Stimulated activated CD8-positive, alpha-beta memory T cell treated with anti-CD3 and anti-CD28 coated beads, Interleukin-15, amount 100 ng/mL, for 1 hour (primary cell): ENCODE measurements at regions not wholly inside any gene's neighbourhood (a gene's known extent, or its start where the extent isn't known, plus 50 kb on each side); places are given as distances from the start of the nearest gene placed in this dataset.
"Not testable (repeated sequence)": the region's sequence is repeated elsewhere in the genome, so short reads cannot be mapped to it uniquely, and the experiment has no call there.

Experiments
- DNase-seq: peaks from one replicate; pipeline ENCODE4 v3.0.0-alpha.2; 2020; ENCODE audit warnings: low read depth

DNA sequence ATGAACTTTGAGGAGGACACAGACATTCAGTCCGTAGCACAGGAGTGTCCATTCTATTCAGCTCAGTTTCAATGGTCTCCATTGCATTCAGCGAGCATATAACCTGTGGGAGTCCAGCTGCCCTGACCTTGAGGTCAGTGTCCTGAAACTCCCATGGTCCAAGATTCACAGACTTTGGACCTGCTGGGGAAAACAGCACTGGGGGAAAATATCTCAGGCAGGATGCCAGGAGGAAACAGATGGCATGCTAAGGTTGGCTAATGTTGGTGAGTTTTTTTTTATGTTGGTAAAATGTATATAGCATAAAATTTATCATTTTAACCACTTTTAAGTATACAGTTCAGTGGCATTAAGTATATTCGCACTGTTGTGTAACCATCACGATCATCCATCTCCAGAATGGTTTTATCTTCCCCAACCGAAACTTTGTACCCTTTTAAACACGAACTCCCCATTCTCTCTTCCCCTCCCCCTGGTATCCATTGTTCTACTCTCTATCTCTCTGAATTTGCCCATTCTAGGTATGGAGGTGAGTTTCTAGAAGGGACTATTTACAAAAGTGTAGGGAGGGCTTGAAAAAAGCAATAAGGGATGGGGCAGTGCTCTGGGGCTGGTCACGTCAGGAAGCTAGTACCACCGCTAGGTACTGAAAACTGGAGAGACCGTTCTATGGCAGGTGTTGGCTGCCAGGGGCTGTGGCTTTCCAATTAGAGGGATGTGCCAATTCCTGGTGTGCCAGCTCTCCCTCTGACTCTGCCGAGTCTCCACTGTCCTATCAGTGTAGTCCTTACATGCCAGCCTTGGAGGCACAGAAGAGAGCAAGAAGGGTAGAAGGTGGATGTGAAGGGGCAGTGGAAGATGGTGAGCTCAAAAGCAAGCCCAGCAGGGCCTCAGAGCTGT, 85.3 kb downstream of the FOXD2 start:
- no peak for DNase-seq

DNA sequence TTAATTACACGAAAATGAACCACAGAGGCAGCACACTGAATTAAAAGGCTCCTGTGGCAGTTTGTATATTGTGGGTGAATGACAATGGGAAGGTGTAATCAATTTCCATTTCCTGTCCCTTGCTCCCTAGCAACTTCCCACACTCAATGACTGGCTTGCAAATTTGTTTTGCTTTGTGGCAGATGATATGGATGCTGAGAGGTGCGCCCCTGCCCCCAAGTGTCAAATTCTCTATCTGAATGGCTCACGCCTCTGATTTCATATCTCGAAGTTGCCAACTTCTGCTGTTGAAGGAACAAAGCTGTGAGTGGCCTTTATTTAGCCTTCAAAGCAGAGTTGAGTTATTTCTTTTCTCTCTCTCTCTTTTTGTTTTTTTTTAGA, 86.0 kb downstream of the FOXD2 start:
- DNase-seq, result no peak

DNA sequence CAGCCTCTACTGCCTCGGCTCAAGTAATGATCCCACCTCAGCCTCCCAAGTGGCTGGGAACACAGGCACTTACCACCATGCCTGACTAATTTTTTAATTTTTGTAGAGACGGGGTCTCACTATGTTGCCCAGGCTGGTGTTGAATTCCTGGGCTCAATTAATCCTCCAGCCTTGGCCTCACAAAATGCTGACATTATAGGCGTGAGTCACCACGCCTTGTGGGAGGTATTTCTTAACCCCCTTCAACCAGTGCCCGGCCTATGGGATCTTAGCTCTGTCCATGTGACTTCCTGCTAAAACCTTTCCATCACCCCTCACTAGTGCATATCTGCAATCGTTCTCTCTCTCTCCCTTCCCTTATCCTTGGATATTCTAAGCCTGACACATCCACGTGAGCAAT, 86.4 kb downstream of the FOXD2 start:
- DNase-seq, result no peak

DNA sequence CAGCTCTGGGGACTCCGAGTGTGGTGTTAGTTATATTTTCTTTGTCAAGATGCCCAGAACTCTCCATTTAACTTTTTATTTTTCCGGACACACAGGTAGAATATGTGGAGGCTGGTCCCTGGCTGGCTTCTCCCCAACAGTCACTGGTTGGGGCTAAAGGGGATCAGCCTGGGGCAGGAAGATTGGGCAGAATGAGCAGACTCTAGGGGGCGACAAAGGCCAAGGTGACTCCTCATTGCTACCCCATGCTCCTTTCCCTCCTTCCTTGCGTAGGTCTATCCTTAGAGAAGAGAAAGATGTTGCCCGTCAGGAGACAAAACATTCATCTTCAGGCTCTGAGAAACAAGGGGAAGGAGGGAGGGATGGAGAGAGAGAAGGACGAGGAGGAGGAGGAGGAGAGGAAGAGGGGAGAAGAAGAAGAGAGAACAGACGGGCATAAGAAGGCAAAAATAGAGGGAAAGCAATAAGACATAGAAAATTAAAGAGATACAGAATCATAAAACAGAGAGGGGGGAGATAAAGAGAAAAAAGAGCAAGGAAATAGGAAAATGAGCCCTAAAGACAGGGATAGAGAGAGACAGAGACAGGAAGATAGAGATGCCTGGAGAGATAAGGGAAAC, 89.9 kb downstream of the FOXD2 start:
- no peak for DNase-seq

DNA sequence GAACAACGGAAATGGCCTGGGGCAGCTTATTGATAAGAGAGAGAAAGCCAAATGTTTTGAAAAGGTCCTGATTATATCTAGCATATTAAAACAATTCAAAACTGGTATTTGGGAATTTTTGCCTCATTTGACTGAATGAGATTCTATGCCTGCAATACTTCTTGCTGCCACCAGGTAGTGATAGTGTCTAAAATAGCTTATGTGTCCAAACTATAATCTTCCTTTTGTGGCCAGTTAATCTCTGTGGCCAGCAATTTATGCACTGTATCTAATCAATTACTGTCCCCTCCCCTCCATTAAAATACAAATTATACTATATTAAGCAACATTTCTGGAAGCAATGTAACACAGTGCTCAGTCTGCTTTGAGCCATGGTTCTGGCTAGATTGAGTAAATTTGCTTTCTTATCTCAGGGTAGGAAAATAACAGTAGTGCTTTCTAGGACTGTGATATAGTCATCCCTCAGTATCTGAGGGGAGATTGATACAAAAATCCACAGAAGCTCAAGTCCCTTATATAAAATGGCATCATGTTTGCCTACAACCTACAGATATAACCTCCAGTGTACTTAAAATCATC, 91.8 kb downstream of the FOXD2 start:
- no peak for DNase-seq

DNA sequence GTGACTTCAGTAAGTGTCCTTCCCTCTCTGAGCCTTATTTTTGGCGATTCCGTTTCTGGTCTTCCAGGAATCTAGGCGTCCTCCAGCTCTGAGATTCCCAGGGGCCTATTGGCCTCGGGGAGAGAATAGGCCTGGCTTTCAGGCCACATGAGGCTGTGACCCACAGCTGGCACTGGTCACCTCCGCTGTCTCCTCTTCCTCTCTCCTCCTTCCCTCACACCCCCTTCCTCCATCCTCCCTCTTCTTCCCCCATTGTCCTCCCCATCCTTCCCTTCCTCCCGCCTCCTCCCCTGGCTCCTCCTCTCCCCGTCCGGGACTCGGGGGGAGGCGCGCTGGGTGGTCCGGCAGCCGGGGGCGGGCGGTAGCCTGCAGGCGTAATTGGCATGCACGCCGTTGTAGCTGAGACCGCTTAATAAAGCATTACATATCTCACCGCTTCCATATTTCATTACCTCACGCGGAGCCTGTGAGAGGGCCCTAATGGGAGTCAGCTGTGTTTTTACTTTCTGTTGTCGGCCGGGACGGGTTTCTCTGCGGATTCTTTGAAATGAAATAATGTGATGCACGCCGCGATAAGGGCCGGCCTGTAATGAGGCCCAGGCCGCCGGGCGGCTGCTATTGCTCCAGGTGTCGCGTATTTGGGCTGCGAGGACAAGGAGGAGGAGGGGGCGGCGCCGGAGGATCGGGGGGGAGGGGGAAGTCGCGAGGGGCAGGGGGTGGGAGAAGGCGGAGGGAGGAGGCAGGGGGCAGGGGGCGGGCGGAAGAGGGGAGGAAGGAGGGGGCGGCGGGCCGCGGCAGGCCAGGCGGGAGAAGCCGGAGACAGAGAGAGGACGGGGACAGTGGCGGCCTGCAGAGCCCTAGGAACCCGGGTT, 95.3 kb downstream of the FOXD2 start:
- DNase-seq, result no peak

DNA sequence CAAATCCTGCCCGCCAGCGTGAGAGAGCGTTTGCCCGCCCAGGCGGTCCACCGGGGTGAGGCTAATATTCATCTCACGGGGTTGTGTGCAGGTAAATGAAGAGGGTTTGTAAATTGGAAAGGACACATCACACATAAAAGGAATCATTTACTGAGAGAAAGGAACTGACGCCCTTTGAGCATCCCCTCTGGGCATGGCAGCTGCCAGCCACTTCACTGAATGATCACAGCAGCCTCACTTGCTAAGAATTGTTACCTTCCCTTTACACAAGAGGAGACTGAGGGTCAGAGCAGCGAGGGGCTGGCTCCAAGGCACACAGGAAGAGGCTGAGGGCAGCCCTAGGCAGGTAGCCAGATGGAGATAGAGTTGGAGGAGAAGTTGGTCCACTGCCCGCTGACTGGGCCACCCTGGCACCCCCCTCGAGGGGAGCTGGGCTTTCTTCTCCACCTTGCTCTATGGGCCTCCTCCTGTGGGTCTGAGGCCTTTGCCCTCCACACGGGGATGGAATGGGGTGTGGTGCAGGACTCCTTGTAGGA, 96.0 kb downstream of the FOXD2 start:
- no peak for DNase-seq

DNA sequence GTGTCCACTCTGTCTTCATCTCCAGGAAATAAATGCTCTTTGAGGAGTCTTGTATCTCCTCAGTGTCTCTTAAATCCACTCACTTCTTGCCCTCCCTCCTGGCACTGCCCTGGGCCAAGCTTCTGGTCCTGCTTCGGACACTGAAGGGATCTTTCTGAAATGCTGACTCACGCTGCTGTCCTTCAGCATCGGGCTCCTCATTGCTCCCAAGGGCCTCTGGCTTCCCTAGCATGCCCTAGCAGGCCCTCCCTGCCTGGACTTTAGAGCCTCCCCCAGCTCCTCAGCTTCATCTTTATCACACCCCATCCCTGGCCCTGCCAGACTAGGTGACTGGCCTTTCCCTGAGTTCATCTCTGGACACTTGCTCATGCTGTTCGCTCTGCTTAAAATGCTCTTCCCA, 96.6 kb downstream of the FOXD2 start:
- DNase-seq, result no peak

DNA sequence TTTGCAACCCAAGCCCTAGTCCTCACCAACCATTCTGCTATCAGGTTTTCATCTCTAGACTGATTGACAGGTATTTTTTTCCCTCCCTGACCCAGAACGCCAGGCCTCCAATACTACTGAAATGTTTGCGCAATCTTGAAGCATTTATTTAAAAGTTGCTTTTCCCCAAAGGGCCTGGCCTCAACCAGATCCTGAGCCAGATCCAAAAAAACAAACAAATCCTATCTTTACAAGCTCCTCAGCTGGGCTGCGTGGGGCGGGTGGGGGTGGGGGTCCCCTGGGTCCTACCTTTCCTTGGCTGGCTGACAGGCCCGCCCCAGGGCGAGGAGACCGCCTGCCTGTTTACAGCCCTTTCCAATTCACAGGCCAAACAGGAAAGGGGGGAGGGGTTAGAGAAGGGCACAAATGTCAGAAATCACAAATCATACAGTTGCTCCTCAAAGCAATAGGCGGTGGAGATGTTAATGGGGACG, 98.8 kb downstream of the FOXD2 start:
- no peak for DNase-seq

DNA sequence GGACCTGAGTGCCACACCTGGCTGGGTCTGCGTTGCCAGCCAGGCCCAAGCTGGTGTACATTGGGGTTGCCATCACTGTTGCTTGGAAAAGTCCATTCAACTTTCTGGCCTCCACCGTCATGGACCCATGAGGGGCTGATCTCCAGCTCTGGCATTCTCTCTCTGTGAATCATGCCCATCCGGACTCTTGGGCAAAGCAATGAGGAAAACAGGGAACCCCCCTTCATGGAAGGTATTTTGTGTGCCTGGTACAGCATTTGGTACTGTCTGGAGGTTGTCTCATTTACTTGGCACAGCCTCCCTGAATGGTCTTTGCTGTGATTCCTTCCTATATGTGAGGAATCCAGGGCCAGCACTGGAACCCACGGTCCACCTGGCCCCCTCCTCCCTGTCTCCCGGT, 99.4 kb downstream of the FOXD2 start:
- DNase-seq, result no peak

DNA sequence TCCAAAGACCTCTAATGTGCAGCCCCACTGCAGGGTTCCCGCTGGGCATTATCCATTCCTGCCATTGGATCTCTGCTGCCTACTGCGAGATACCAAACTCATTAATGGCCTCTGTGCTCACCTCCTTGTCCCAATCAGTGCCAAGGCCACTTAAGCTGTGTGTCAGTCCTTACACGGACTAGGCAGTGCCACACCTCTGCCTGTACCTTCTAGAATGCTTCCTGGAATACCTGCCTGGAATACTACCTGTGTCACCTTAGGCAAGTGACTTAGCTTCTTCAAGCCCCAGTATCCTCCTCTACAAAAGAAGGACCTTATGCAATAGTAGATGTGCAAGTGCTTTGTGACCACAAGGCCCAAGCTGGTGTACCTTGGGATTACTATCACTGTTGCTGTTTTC, 100.1 kb downstream of the FOXD2 start:
- no peak for DNase-seq

DNA sequence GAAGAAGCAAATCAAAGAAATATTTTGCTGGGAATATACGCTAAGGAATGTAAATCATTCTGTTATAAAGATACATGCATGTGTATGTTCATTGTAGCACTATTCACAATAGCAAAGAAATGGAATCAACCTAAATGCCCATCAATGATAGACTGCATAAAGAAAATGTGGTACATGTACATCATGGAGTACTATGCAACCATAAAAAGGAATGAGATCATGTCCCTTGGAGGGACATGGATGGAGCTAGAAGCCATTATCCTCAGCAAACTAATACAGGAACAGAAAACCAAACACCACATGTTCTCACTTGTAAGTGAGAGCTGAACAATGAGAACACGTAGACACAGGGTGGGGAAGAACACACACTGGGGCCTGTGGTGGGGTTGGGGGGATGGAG, 100.7 kb downstream of the FOXD2 start:
- not testable (repeated sequence) for DNase-seq

DNA sequence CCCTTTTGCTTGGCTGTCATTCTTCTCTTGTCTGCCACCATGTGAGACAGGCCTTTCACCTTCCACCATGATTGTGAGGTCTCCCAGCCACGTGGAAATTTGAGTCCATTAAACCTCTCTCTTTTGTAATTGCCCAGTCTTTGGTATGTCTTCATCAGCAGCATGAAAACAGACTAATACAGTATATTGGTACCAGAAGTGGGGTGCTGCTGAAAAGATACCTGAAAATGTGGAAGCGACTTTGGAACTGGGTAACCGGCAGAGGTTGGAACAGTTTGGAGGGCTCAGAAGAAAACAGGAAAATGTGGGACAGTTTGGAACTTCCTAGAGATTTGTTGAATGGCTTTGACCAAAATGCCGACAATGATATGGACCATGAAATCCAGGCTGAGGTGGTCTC, 103.9 kb downstream of the FOXD2 start:
- not testable (repeated sequence) for DNase-seq

DNA sequence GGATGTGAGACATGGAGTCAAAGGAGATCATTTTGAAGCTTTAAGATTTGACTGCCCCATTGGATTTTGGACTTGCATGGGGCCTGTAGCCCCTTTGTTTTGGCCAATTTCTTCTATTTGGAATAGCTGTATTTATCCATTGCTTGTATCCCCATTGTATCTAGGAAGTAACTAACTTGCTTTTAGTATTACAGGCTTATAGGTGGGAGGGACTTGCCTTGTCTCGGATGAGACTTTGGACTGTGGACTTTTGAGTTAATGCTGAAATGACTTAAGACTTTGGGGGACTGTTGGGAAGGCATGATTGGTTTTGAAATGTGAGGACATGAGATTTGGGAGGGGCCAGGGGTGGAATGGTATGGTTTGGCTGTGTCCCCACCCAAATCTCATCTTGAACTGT, 105.2 kb downstream of the FOXD2 start:
- not testable (repeated sequence) for DNase-seq

DNA sequence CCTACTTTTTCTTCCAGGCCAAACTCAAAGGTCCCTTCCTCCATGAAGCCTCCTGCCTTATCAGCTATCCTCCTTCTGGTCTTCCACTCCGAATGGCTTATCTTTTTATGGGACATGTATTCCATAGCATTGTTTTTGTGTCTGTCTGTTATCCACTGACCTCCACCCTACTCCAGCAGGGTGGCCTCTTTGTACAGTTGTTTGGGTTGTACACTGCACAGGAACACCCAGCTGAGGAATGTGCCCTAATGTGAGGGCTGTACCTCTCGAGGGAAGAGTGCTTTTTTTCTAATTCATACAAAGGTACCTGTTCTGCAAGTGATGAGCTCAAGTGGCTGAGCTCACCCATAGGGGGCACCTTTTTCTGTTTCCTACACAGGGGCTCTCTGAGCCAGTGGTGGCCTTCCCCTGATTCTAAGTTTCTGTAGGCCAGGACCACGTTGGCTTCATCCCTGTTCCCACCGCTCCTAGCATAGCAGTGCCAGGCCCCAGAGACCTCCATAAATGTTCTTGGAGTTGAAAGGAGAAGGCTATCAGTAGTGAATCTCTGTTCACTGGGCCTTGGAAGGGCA, 108.2 kb downstream of the FOXD2 start:
- DNase-seq, result no peak

DNA sequence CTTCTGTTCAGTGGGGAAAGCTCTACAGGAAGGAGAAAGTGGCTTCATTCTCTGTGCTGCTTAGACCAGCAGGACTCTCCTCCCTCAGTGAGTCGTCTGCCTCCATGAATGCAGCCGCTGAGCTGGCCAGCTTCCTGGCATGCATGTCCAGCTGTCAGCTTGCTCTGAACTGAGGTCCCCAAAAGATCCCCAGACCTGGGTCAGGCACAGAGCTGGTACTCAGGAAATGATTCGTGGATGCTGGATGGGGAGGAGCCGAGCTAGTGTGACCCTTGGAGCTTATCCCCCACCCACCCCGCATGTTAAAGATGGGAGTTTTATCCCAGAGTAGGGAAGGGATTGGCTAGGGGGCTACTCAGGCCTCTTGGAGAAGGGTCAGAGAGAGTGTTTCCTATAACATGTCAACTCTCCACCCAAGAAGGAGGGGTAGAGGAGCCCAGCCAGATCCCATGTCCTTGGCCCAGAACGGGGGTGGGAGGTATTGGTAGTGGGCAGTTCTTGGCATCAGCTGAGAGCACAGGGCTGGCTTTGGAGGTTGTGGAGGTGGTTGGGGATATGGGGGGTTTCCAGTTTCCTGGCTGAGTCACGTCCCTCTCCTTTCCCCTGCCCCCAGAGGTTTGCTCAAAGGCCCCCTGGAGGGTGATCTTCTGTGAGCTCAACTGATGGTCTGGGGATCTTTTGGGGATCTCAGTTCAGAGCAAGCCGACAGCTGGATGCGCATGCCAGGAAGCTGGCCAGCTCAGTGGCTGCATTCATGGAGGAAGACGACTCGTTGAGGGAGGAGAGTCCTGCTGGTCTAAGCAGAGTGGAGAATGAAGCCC, 110.1 kb downstream of the FOXD2 start:
- no peak for DNase-seq

DNA sequence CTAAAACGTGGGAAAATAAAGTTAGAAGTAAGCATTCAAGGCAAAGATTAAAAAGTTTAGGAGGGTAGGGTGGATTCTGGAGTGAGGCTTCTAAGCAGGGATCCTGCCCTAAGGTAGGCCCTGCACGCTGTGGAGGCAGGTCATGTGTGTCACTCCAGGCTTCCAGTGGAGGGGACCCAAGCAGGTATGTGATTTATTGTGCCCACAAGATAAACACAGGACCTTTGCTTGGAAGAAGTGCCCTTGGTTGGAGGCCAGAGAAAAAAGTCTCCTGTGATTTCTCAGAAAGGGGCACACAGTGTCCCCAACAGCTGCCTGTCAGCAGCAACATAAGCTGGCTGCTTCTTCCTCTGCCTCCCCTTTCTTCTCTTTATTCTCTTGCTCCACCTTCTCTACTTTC, 110.8 kb downstream of the FOXD2 start:
- no peak for DNase-seq

DNA sequence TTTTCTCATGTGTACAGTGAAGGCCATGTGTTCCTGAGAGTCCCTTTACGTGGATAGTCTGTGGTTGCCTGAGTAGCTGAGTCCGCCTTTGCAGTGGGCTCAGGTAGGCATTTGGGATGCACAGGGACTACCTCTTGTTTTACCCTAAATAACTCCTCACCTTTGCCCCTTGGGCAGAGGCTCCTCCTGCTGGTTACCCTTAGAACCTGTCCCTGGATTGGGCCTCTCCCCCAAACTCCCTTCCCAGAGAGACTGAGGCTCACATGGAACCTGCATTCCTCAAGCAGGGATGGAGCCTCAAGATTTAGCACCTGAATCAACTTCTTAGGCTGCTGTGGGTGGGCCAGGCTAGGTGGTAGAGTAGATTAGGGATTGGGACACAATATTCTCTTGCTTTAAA, 111.7 kb downstream of the FOXD2 start:
- no peak for DNase-seq

DNA sequence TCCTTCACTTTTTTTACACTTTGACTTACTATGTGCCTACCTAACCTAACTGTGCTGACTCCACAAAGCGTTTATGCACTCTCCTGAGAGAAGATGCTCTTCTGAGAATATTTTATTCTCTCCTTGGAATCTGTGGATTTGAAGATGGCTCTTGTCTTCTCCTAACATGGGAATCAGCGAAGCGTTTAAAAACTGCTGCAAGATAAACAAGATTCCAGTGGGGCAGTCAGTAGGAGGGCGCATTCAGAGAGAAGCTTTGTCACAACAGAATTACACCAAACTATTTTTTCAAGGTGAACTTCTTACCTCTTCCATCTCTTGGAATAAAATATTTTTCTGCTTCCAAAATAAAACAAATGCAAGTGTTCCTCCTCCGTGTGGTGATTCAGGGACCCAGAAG, 113.1 kb downstream of the FOXD2 start:
- no peak for DNase-seq

DNA sequence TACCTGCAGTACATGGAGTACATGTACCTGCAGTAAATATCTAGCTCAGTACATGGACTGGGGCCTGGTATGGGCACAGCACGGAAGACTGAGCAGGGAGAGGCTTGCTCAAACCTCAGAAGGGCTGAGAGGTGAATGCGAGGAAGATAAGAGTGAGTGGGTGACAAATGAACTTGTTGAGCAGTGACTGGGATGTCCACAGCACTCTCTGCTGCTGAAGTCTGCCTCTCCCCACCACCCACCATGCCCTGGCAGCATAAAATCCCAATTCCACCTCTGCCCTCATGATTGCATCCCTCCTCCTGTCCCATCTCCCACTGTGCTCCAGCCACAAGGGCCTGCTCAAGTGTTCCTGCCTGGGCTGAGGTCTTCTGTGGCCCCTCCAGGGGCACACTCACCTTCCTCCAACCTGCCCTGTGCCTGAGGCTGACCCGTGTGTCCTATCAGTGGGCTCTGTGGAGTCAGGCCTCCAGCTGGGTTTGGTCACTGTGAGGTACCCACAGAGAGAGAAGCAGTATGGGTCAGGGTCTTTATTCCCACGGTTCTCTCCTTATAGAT, 114.2 kb downstream of the FOXD2 start:
- no peak for DNase-seq
